GM12878 (cell line): ENCODE measurements at regions not wholly inside any gene's neighbourhood (a gene's known extent, or its start where the extent isn't known, plus 50 kb on each side); places are given as distances from the start of the nearest gene placed in this dataset.

ENCODE experiments used
- ATAC-seq: fragments of 200-7000 bp; cut with Tn5 transposase; 3 replicates; pipeline ENCODE4 v1.9.1; 2020; ENCODE audit warnings: mild to moderate bottlenecking, moderate library complexity
- BruUV-seq: library from RNA; stranded (reverse); fragments of 400-500 nt; replicated peaks from 2 replicates; lab custom pipeline; 2021; lab: Mats Ljungman, UMichigan
- CTCF ChIA-PET: fragments of 300-600 bp; sonication (Branson Sonifier 250); formaldehyde crosslinking; extraction: SDS; loops from one replicate; lab custom pipeline; 2021; ENCODE audit warnings: inconsistent platforms; lab: Yijun Ruan, JAX
- POLR2A ChIA-PET: fragments of 350-600 bp; formaldehyde crosslinking; extraction: SDS; loops from one replicate; lab custom pipeline; 2021; ENCODE audit warnings: inconsistent platforms; lab: Charles Lee
- RAD21 ChIA-PET: fragments of 300-600 bp; sonication (Branson Sonifier 250); formaldehyde crosslinking; loops from one replicate; lab custom pipeline; 2023; ENCODE audit warnings: antibody characterized with exemption; ENCODE audit not compliant: unreplicated experiment; lab: Charles Lee
- SMC1A ChIA-PET: fragments of 300-600 bp; sonication (Branson Sonifier 250); formaldehyde crosslinking; loops from one replicate; lab custom pipeline; 2023; ENCODE audit not compliant: unreplicated experiment, uncharacterized antibody; lab: Charles Lee
- DNase-seq: peaks from one replicate; pipeline ENCODE4 v3.0.0-alpha.2; 2011; ENCODE audit warnings: low read depth, low spot score
- FAIRE-seq: peaks from 3 replicates; lab custom pipeline; 2011; peaks lifted over from hg19 to GRCh38; lab: Jason Lieb, UNC
- H2AFZ ChIP-seq: 2 replicates; pipeline ENCODE4 v1.6.0; 2011; ENCODE audit warnings: low read depth, low read length, control low read depth; ENCODE audit not compliant: control insufficient read depth
- H3K27ac ChIP-seq: 2 replicates; pipeline ENCODE4 v1.5.1; 2011; ENCODE audit warnings: control low read depth; ENCODE audit not compliant: control insufficient read depth, insufficient read depth
- H3K27me3 ChIP-seq, 2 experiments: replicated peaks in 1 of 2; 2 replicates each; pipeline versions ENCODE4 v1.6.0 to v1.6.1; 2011; ENCODE audit warnings: low read length in 1 of 2; ENCODE audit not compliant: control insufficient read depth in 2 of 2, insufficient read depth in 2 of 2
- H3K36me3 ChIP-seq, 2 experiments: 2 replicates each; pipeline ENCODE4 v1.5.1; 2011; ENCODE audit warnings: low read length in 1 of 2; ENCODE audit not compliant: control insufficient read depth in 2 of 2, insufficient read depth in 2 of 2
- H3K4me1 ChIP-seq: 2 replicates; pipeline ENCODE4 v1.6.1; 2011; ENCODE audit warnings: mild to moderate bottlenecking, low read length, moderate library complexity, mixed read lengths; ENCODE audit not compliant: control insufficient read depth, insufficient read depth
- H3K4me2 ChIP-seq: 2 replicates; pipeline ENCODE4 v1.6.0; 2011; ENCODE audit warnings: control low read depth; ENCODE audit not compliant: control insufficient read depth, insufficient read depth
- H3K4me3 ChIP-seq: fragments of 200-600 bp; sonication (generic); 2 replicates; pipeline ENCODE4 v1.5.1; 2016
- H3K79me2 ChIP-seq: 2 replicates; pipeline ENCODE4 v1.6.0; 2011; ENCODE audit warnings: low read length; ENCODE audit not compliant: control insufficient read depth, insufficient read depth
- H3K9ac ChIP-seq: 2 replicates; pipeline ENCODE4 v1.8.0; 2011; ENCODE audit warnings: low read length, control low read depth, mixed read lengths; ENCODE audit not compliant: control insufficient read depth, insufficient read depth
- H3K9me3 ChIP-seq: replicated peaks from 3 replicates; pipeline ENCODE4 v1.5.1; 2011; ENCODE audit warnings: mild to moderate bottlenecking, low read length; ENCODE audit not compliant: control insufficient read depth, insufficient read depth
- H4K20me1 ChIP-seq: 2 replicates; pipeline ENCODE4 v1.6.0; 2011; ENCODE audit not compliant: control insufficient read depth, insufficient read depth
- CHD4 ChIP-seq: fragments of 200-600 bp; sonication (generic); IDR thresholded peaks from 2 replicates; pipeline ENCODE4 v1.6.1; 2016; ENCODE audit warnings: mild to moderate bottlenecking
- CREB1 ChIP-seq: IDR thresholded peaks from 2 replicates; pipeline ENCODE4 v1.6.1; 2012; ENCODE audit warnings: low read depth, mild to moderate bottlenecking, inconsistent platforms
- HDAC2 ChIP-seq: fragments of 200-600 bp; sonication (generic); IDR thresholded peaks from 2 replicates; pipeline ENCODE4 v1.6.1; 2017
- HDAC6 ChIP-seq: fragments of 200-600 bp; sonication (generic); IDR thresholded peaks from one replicate; pipeline ENCODE4 v1.8.0; 2017; ENCODE audit warnings: antibody characterized with exemption; ENCODE audit not compliant: unreplicated experiment
- HDGF ChIP-seq: fragments of 450-650 bp; IDR thresholded peaks from 2 replicates; pipeline ENCODE4 v1.6.1; 2016; ENCODE audit warnings: antibody characterized with exemption
- IKZF2 ChIP-seq, 2 experiments: fragments of 450-650 bp; IDR thresholded peaks; 2 replicates each; pipeline ENCODE4 v1.6.1; 2017; ENCODE audit warnings: mild to moderate bottlenecking in 2 of 2, moderate library complexity in 2 of 2
- MXI1 ChIP-seq: fragments of 150-350 bp; IDR thresholded peaks from 2 replicates; pipeline ENCODE4 v1.6.1; 2011; ENCODE audit warnings: low read depth, mild to moderate bottlenecking, inconsistent platforms, low read length, improper control_type of control experiment
- SIX5 ChIP-seq: IDR thresholded peaks from 2 replicates; pipeline ENCODE4 v1.6.1; 2011; ENCODE audit warnings: mild to moderate bottlenecking, low read depth, low read length, moderate library complexity; ENCODE audit not compliant: severe bottlenecking
- SMAD5 ChIP-seq: IDR thresholded peaks from 2 replicates; pipeline ENCODE4 v1.6.1; 2016; ENCODE audit warnings: antibody characterized with exemption, low read depth
- SP1 ChIP-seq: IDR thresholded peaks from one replicate; pipeline ENCODE4 v1.6.1; 2011; ENCODE audit warnings: low read depth, low read length
- STAT3 ChIP-seq: IDR thresholded peaks from 2 replicates; pipeline ENCODE4 v1.6.1; 2011; ENCODE audit warnings: low read depth, low read length, improper control_type of control experiment
- TCF12 ChIP-seq: IDR thresholded peaks from 2 replicates; pipeline ENCODE4 v1.6.1; 2011; ENCODE audit warnings: low read depth, mild to moderate bottlenecking, low read length
- ZNF217 ChIP-seq: fragments of 450-650 bp; IDR thresholded peaks from 2 replicates; pipeline ENCODE4 v1.6.1; 2017; ENCODE audit warnings: antibody characterized with exemption, mild to moderate bottlenecking
- WGBS: methylation state at CpG from one replicate; pipeline ENCODE4 v1.1.6; 2016; ENCODE audit warnings: low lambda C conversion rate; ENCODE audit not compliant: insufficient replicate concordance, insufficient coverage; ENCODE audit errors: missing lambda C conversion rate; 5-methylcytosine and 5-hydroxymethylcytosine counted together
- in situ Hi-C: fragments of 300-500 bp; cut with MboI; formaldehyde crosslinking; loops from 9 replicates; pipeline ENCODE4 v1.14.3; 2018; ENCODE audit warnings: mixed read lengths
- intact Hi-C: fragments of 100-400 bp; cut with micrococcal nuclease; formaldehyde crosslinking; loops from one replicate; pipeline ENCODE4 v1.14.2; 2022; ENCODE audit not compliant: unreplicated experiment

DNA sequence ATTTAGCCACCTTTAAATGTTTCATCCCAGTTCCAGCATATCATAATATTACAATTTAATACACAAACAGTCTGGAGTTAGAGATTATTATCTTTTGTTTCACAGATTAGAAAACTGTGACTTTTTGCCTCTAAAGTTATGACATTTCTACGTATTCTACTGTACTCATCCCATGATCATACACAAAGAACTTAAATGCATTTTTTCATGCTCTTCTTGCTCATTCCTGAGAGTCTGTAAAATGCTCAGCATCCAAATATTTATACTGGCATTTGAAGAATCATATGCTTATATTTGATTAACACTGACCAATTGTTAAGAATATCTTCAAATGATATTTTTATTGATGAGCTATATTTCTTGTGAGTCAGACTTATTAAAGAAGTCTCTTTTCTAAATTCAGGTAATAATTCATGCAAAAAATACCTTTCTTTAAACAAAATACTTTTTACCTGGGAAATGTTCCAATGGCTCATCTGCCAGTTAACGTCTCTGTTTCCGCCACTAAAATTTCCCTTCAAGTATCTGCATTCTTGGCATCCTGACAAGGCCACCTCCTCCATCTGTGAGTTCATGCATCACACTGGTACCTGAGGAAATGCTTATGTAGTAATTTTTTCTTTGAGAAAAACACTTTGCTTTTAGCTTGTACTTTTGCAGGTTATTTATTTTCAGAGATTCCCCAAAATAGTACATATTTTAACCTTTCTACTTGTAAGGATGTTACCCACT is 139.6 kb upstream of the RASA1 start:
- ChIA-PET SMC1A (interaction anchor here (1.1 to 3.4 kb wide), 7 partner anchors 8 to 272 kb away, joined by 3 to 22 read pairs (median 6); no protein-coding TSS in a partner anchor), RAD21 (interaction anchor here (0.8 to 2.4 kb wide), 4 partner anchors 11 to 58 kb away, joined by 3 to 9 read pairs (median 4); no protein-coding TSS in a partner anchor), POLR2A (interaction anchor here (0.7 to 1.3 kb wide), 2 partner anchors 11 to 26 kb away, joined by 3 read pairs; no protein-coding TSS in a partner anchor), CTCF (interaction anchor here (0.7 to 1.0 kb wide), 2 partner anchors 10 to 32 kb away, joined by 3 read pairs; no protein-coding TSS in a partner anchor)
- H4K20me1 ChIP-seq, result no peaks in the 10 kb centered on the region
- no peak for ATAC-seq
- no peaks in the 10 kb centered on the region for H3K27me3 ChIP-seq
- no peak overlapping the region for H3K27ac ChIP-seq
- FAIRE-seq, result no peak
- no peak for TF ChIP-seq TCF12
- TF ChIP-seq HDGF, result no peak
- TF ChIP-seq HDAC2, result no peak
- TF ChIP-seq SIX5, result no peak
- no peak for TF ChIP-seq ZNF217
- TF ChIP-seq SP1, result no peak
- no peak for TF ChIP-seq IKZF2 (IDR thresholded peaks at IDR 0.05)
- TF ChIP-seq CREB1, result no peak
- TF ChIP-seq CHD4, result no peak
- no peak for TF ChIP-seq STAT3
- TF ChIP-seq MXI1, result no peak
- TF ChIP-seq HDAC6, result no peak
- TF ChIP-seq SMAD5, result no peak
- intact Hi-C loops (no loop called here), in situ Hi-C loops (no loop called here)
- H3K9ac ChIP-seq, result no peak overlapping the region
- H3K9me3 ChIP-seq, result no peaks in the 10 kb centered on the region
- no peaks in the 10 kb centered on the region for H3K79me2 ChIP-seq
- no TSS peak for BruUV-seq
- no peaks in the 10 kb centered on the region for H3K4me1 ChIP-seq
- no peak overlapping the region for H3K4me2 ChIP-seq
- WGBS, result 97% methylated on average over 3 of the region's 3 CpGs
- DNase-seq, result no peak
- H3K36me3 ChIP-seq, result no peaks in the 10 kb centered on the region
- no peak overlapping the region for H2AFZ ChIP-seq
- H3K4me3 ChIP-seq, result no peak overlapping the region
